ENCODE measurements at regions not wholly inside any gene's neighbourhood (a gene's known extent, or its start where the extent isn't known, plus 50 kb on each side); places are given as distances from the start of the nearest gene placed in this dataset.

DNA sequence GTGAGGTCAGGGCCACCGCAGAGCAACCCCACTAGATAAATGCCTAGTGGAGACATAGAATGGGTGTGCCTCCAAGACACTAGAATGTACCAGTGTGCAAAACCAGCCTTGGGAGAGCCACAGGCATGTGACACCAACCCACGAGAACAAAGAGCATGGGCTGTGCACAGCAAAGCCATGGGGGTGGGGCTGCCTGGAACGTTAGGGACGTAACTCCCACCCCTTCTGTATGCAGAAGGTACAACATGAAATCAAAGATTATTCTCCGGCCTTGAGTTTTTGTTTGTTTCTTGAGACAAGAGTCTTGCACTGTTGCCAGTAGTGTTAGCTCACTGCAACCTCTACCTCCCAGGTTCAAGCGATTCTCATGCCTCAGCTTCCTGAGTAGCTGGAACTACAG, 99.5 kb downstream of the MID1IP1 start:
- TF ChIP-seq, protein P1, sequence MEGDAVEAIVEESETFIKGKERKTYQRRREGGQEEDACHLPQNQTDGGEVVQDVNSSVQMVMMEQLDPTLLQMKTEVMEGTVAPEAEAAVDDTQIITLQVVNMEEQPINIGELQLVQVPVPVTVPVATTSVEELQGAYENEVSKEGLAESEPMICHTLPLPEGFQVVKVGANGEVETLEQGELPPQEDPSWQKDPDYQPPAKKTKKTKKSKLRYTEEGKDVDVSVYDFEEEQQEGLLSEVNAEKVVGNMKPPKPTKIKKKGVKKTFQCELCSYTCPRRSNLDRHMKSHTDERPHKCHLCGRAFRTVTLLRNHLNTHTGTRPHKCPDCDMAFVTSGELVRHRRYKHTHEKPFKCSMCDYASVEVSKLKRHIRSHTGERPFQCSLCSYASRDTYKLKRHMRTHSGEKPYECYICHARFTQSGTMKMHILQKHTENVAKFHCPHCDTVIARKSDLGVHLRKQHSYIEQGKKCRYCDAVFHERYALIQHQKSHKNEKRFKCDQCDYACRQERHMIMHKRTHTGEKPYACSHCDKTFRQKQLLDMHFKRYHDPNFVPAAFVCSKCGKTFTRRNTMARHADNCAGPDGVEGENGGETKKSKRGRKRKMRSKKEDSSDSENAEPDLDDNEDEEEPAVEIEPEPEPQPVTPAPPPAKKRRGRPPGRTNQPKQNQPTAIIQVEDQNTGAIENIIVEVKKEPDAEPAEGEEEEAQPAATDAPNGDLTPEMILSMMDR (conservative IDR thresholded peaks at IDR 0.05), result no peak
- no peak overlapping the region for H3K27ac ChIP-seq

DNA sequence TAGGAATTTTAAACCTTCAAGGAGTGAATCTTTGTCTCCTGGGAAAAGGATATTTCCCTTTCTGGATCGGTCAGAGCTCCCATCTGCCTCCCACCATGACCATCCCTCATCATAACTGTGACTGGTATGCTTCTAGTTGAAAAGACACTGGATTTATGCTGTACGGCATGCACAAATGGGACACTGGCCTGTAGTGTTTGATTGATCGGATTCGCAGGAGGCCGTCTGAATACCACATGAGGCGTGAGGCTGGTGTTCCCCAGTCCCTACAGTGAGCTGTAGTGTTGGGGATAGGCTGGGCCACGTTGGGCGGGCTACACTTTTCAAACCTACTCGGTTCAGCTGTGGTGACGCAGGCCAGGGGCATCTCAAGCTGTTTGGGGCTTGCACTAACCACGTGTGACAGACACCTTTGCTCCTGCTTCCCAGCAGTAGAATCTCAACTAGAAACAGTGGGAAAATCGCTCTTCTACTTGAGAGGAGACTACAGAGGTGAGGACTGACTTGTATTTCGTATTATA, 101.8 kb downstream of the MID1IP1 start:
- H3K27ac ChIP-seq, result no peak overlapping the region
- TF ChIP-seq, protein P1 (conservative IDR thresholded peaks at IDR 0.05), result no peak

DNA sequence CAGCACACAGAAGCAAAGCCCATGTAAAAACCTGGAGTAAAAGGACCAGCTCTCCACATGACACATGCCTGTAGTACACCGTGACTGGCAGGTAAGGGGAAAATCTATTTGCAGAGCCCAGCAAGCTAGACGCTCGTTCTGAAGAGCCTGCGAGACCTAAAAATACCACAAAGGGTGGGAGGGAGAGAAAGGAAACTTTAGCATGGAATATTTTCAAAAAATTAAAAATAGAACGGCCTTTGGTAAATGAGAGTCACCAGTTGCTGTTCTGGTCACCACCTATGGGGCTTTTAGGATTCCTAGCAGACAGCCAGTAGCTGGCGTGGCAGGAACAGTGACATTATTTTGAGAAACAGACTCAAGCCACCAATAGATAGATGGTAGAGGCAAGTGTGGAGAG, 115.5 kb downstream of the MID1IP1 start:
- TF ChIP-seq, protein P1 (conservative IDR thresholded peaks at IDR 0.05), result no peak

DNA sequence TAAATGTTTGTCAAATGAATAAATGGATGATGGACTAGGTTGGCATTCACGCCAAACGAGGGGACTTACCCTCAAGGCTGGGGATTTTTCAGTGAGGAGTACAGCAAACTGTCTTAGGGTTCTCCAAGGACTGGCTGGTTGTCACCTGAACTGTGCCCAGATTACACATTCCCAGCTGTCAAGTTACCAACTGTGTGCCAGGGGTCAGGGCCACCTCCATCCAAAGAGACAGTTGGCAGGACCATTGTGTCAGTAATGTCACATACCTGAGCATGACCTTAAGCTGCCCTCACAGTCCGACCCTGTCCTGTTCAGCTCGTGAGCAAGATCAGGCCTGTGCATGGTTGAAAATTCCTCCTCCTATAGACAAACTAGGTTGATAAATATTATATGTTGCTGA, 116.7 kb downstream of the MID1IP1 start:
- no peak overlapping the region for H3K27ac ChIP-seq
- TF ChIP-seq, protein P1 (conservative IDR thresholded peaks at IDR 0.05), result no peak

More for the DNA sequence above, 115.5 kb downstream of the MID1IP1 start:
- no peak overlapping the region for H3K27ac ChIP-seq

DNA sequence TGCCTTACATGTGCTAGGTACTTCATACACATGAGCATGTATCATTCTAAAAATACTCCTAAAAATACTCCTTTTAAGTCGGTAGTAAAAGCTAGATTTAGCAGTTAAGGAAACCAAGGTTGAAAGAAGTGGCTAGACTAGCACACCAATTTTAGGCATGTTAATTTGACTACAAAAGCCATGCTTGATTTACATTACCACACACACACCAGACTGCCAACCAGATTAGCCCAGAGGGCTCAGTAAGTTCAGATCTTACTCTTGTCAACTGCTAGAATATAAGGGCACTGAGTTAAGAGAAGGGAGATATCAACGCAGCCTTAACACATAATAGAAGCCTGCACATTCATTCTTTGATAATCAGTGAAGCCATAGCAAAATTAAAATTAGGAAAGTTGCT, 117.9 kb downstream of the MID1IP1 start:
- TF ChIP-seq, protein P1 (conservative IDR thresholded peaks at IDR 0.05), result no peak
- H3K27ac ChIP-seq, result no peak overlapping the region

DNA sequence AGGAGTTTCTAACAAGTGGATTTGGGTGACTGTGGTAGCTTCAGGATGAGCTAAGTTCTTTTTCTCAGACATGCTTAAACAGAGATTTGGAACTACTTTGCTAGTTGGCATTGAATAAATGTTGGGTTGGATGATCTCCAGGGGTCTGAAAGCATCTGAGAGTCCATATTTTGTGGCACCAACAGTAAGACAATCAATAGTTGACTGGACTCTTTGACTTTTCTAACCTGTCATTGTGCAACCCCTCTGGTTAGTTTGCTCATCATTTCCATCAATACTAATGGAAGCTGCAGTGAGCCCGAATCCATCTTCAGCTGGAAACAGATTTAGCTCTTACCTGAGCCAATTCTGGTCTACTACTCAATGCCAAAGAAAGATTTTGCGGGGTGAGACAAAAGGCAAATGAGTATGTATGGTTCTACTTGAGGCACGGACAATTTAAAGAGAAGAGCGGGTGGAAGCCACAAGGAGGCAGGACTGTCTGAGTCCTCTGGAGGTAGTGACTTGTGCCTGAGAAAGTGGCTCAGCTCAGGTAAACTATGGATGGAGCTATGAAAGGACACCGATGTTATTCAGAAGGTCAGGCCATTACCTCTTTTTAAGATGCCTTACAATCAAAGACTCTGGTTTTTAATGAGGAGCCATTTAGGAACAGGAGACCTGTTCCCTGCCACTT, 118.7 kb downstream of the MID1IP1 start:
- TF ChIP-seq, protein P1 (conservative IDR thresholded peaks at IDR 0.05), result no peak
- H3K27ac ChIP-seq, result no peak overlapping the region

DNA sequence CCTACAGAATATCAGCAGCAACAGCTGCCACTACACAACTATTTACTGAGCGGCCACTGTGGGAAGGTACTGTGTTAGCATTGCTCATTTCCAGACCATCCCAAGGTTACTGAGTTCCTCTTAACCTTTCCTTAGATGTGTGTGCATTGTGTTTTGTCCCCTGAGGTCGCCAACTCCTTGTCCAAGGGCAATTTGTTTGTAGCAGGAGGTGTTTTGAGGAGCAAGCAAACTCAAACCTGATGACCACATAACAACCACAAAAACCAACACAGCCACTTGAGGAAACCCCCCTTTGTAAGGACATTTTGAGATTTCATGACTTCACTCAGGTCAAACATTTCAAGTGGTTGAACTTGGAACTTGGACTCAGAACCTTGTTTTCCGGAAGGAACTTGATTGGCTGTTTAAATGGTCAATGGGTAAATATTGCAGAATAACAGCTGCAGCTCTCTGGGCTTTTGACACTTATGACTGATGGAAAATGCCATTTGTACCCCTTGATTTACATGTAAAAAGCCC, 122.3 kb downstream of the MID1IP1 start:
- TF ChIP-seq, protein P1 (conservative IDR thresholded peaks at IDR 0.05), result no peak

More for the DNA sequence above, 122.3 kb downstream of the MID1IP1 start:
- no peak overlapping the region for H3K27ac ChIP-seq

All from VCaP (cell line).